SU-DHL-6 (cell line): ENCODE measurements at regions not wholly inside any gene's neighbourhood (a gene's known extent, or its start where the extent isn't known, plus 50 kb on each side); places are given as distances from the start of the nearest gene placed in this dataset.

Experiments used
- H2AFZ ChIP-seq: fragments of 200-600 bp; sonication (generic); 2 replicates; pipeline ENCODE4 v1.6.1; 2014; ENCODE audit warnings: low read depth, mild to moderate bottlenecking, moderate library complexity, mixed read lengths, antibody characterized with exemption, low read length; ENCODE audit not compliant: severe bottlenecking
- H3F3A ChIP-seq: fragments of 200-600 bp; shearing (Covaris generic); 2 replicates; pipeline ENCODE4 v1.6.0; 2016; ENCODE audit warnings: antibody characterized with exemption, mild to moderate bottlenecking; ENCODE audit not compliant: insufficient read depth
- H3K27ac ChIP-seq: fragments of 200-600 bp; sonication (generic); 2 replicates; pipeline ENCODE4 v1.5.1; 2016; ENCODE audit warnings: low read depth, mild to moderate bottlenecking, low read length, moderate library complexity, mixed read lengths
- H3K27me3 ChIP-seq: fragments of 200-600 bp; sonication (generic), shearing (Covaris generic); 2 replicates; pipeline ENCODE4 v1.6.0; 2014; ENCODE audit warnings: mild to moderate bottlenecking, low read length
- H3K36me3 ChIP-seq: fragments of 200-600 bp; sonication (generic); 2 replicates; pipeline ENCODE4 v1.6.1; 2014; ENCODE audit warnings: mild to moderate bottlenecking, low read length, mixed read lengths
- H3K4me2 ChIP-seq: fragments of 300-600, 200-600 bp; shearing (Covaris generic), sonication (generic); 2 replicates; pipeline ENCODE4 v1.6.0; 2014; ENCODE audit warnings: low read length, low read depth, mild to moderate bottlenecking; ENCODE audit not compliant: poor library complexity, severe bottlenecking
- H3K4me3 ChIP-seq: fragments of 200-600 bp; sonication (generic); 2 replicates; pipeline ENCODE4 v1.5.1; 2014; ENCODE audit warnings: antibody characterized with exemption, low read length, mild to moderate bottlenecking, mixed read lengths; ENCODE audit not compliant: insufficient read depth, poor library complexity, severe bottlenecking
- H3K79me2 ChIP-seq: fragments of 200-600 bp; sonication (generic); 2 replicates; pipeline ENCODE4 v1.6.1; 2014; ENCODE audit warnings: mild to moderate bottlenecking, low read length, moderate library complexity; ENCODE audit not compliant: insufficient read depth
- H3K9ac ChIP-seq: fragments of 200-600 bp; sonication (generic); 2 replicates; pipeline ENCODE4 v1.7.0; 2014; ENCODE audit warnings: mild to moderate bottlenecking, low read length
- H3K9me2 ChIP-seq: fragments of 200-600 bp; sonication (generic); replicated peaks from 2 replicates; pipeline ENCODE4 v1.6.1; 2014; ENCODE audit warnings: low read length; ENCODE audit not compliant: insufficient read depth
- H3K9me3 ChIP-seq: fragments of 200-600 bp; sonication (generic); 2 replicates; pipeline ENCODE4 v1.6.1; 2014; ENCODE audit warnings: low read length, mixed read lengths; ENCODE audit not compliant: insufficient read depth
- H4K20me1 ChIP-seq: fragments of 200-600 bp; sonication (generic); 2 replicates; pipeline ENCODE4 v1.6.1; 2014; ENCODE audit warnings: low read depth, mild to moderate bottlenecking, antibody characterized with exemption, low read length, moderate library complexity, mixed read lengths
- CTCF ChIP-seq: fragments of 200-600 bp; sonication (generic); IDR thresholded peaks from one replicate; pipeline ENCODE4 v1.5.1; 2017; ENCODE audit warnings: antibody characterized with exemption, mild to moderate bottlenecking, low read length, moderate library complexity; ENCODE audit not compliant: insufficient read depth, poor library complexity, severe bottlenecking
- EZH2phosphoT487 ChIP-seq: fragments of 200-600 bp; sonication (generic), shearing (Covaris generic); conservative IDR thresholded peaks from 2 replicates; pipeline ENCODE4 v1.6.1; 2018; ENCODE audit warnings: mild to moderate bottlenecking, antibody characterized with exemption, low read length, moderate library complexity, mixed read lengths

- Histone ChIP-seq H4K20me1 (no peaks in the 10 kb centered on the region), H3K4me2 (no peak overlapping the region), H3K9me2 (no peaks in the 10 kb centered on the region), H3K36me3 (no peaks in the 10 kb centered on the region), H3K79me2 (no peaks in the 10 kb centered on the region), H3K9me3 (no peaks in the 10 kb centered on the region), H3F3A (no peaks in the 10 kb centered on the region), H3K4me3 (no peak overlapping the region), H3K9ac (no peak overlapping the region), H2AFZ (no peak overlapping the region), H3K27me3 (no peaks in the 10 kb centered on the region), H3K27ac (no peak overlapping the region)
- TF ChIP-seq CTCF (no peak), EZH2phosphoT487 (no peak)
Measured at GRCh38 chr5:28575368-28575767, 1537.0 kb upstream of the CDH9 start.

GRCh38 chr5:28574606-28575005 is 1536.2 kb upstream of the CDH9 start:
- Histone ChIP-seq H3K27me3 (no peaks in the 10 kb centered on the region), H3K4me2 (no peak overlapping the region), H3K4me3 (no peak overlapping the region), H3K79me2 (no peaks in the 10 kb centered on the region), H3K27ac (no peak overlapping the region), H3F3A (no peaks in the 10 kb centered on the region), H3K9me3 (no peaks in the 10 kb centered on the region), H2AFZ (no peak overlapping the region), H3K36me3 (no peaks in the 10 kb centered on the region), H4K20me1 (no peaks in the 10 kb centered on the region), H3K9me2 (no peaks in the 10 kb centered on the region), H3K9ac (no peak overlapping the region)
- TF ChIP-seq CTCF (no peak), EZH2phosphoT487 (no peak)

- no peak for TF ChIP-seq CTCF
- no peak for TF ChIP-seq EZH2phosphoT487
- no peaks in the 10 kb centered on the region for H3K9me2 ChIP-seq
- H3F3A ChIP-seq = no peaks in the 10 kb centered on the region
- H2AFZ ChIP-seq = no peak overlapping the region
- no peak overlapping the region for H3K27ac ChIP-seq
- no peaks in the 10 kb centered on the region for H3K36me3 ChIP-seq
- no peaks in the 10 kb centered on the region for H3K27me3 ChIP-seq
- H3K79me2 ChIP-seq = no peaks in the 10 kb centered on the region
- no peak overlapping the region for H3K4me3 ChIP-seq
- no peak overlapping the region for H3K9ac ChIP-seq
- no peak overlapping the region for H3K4me2 ChIP-seq
- no peaks in the 10 kb centered on the region for H4K20me1 ChIP-seq
- H3K9me3 ChIP-seq = no peaks in the 10 kb centered on the region
Measured at GRCh38 chr5:28567048-28567447, 1528.7 kb upstream of the CDH9 start.

- H3K4me3 ChIP-seq = no peak overlapping the region
- no peak overlapping the region for H3K27ac ChIP-seq
- no peak overlapping the region for H3K9ac ChIP-seq
- no peaks in the 10 kb centered on the region for H3K36me3 ChIP-seq
- no peak overlapping the region for H2AFZ ChIP-seq
- no peaks in the 10 kb centered on the region for H3K9me3 ChIP-seq
- no peaks in the 10 kb centered on the region for H3K9me2 ChIP-seq
- H3K79me2 ChIP-seq = no peaks in the 10 kb centered on the region
- no peaks in the 10 kb centered on the region for H4K20me1 ChIP-seq
- no peak overlapping the region for H3K4me2 ChIP-seq
- no peaks in the 10 kb centered on the region for H3F3A ChIP-seq
- TF ChIP-seq EZH2phosphoT487 (no peak), CTCF (no peak)
- H3K27me3 ChIP-seq = no peaks in the 10 kb centered on the region
Measured at GRCh38 chr5:28561522-28561921, 1523.1 kb upstream of the CDH9 start.
